ENCODE measurements at regions not wholly inside any gene's neighbourhood (a gene's known extent, or its start where the extent isn't known, plus 50 kb on each side); places are given as distances from the start of the nearest gene placed in this dataset.

GRCh38 chrX:42606591-42606990 is 171.4 kb downstream of the PPP1R2C start:
- no peak for TF ChIP-seq CTCF (conservative IDR thresholded peaks at IDR 0.05 in 1 of 2, IDR thresholded peaks at IDR 0.05 in 1 of 2; ENCODE audit: extremely low read depth in 1 of 2, insufficient read depth in 1 of 2, low read depth in 1 of 2, low read length in 2 of 2)
- no peak for TF ChIP-seq EZH2 (IDR thresholded peaks at IDR 0.05; ENCODE audit: borderline replicate concordance, low read length)

All from mammary epithelial cell (primary cell).